ENCODE measurements at regions not wholly inside any gene's neighbourhood (a gene's known extent, or its start where the extent isn't known, plus 50 kb on each side); places are given as distances from the start of the nearest gene placed in this dataset.

GRCh38 chr14:89646971-89647370 is 229.9 kb upstream of the FOXN3 start (continued):
- TF ChIP-seq MEF2A (IDR thresholded peaks at IDR 0.05; ENCODE audit: control insufficient read depth, low read depth, low read length) (no peak), CCNT2 (IDR thresholded peaks at IDR 0.05; ENCODE audit: borderline replicate concordance, extremely low read depth, insufficient read length, low read depth, low read length) (no peak), ZNF79 (CRISPR knock-in tag; IDR thresholded peaks at IDR 0.05; ENCODE audit: low read depth) (no peak), TFAM (CRISPR knock-in tag; conservative IDR thresholded peaks at IDR 0.05) (no peak), ZNF76 (CRISPR knock-in tag; IDR thresholded peaks at IDR 0.05; ENCODE audit: borderline replicate concordance) (no peak)

GRCh38 chr14:89644641-89645040 is 227.6 kb upstream of the FOXN3 start:
- ChIA-PET CTCF (ENCODE audit: low intra/inter-chr PET ratio) (no interaction called here), POLR2A (no interaction called here)
- H3K79me2 ChIP-seq (ENCODE audit: control insufficient read depth, insufficient read depth, low read length) = no peaks in the 10 kb centered on the region
- H3K27me3 ChIP-seq (ENCODE audit: control insufficient read depth in 2 of 2, insufficient read depth in 2 of 2, low read length in 2 of 2) = no peaks in the 10 kb centered on the region
- WGBS (ENCODE audit: insufficient coverage, low coverage, missing lambda C conversion rate) = 0% methylated on average over 4 of the region's 4 CpGs
- ATAC-seq = no peak
- H3K4me3 ChIP-seq = no peak overlapping the region
- no peak overlapping the region for H2AFZ ChIP-seq (ENCODE audit: low read depth, low read length)
- DNase-seq (ENCODE audit: extremely low read depth in 1 of 4, low spot score in 3 of 4) = no peak
- no peak overlapping the region for H3K27ac ChIP-seq (ENCODE audit: extremely low read depth, low read depth, low read length)
- H3K9ac ChIP-seq (ENCODE audit: insufficient read depth in 1 of 2, low read depth in 2 of 2, low read length in 2 of 2) = no peak overlapping the region
- in situ Hi-C loops (cut with MboI) = no loop called here
- H3K9me3 ChIP-seq (replicated peaks; ENCODE audit: control insufficient read depth, insufficient read depth, low read depth, low read length) = no peaks in the 10 kb centered on the region
- no peaks in the 10 kb centered on the region for H3K36me3 ChIP-seq (ENCODE audit: control insufficient read depth, insufficient read depth, low read length)
- no peak for FAIRE-seq
- intact Hi-C loops (cut with micrococcal nuclease) = no loop called here
- H3K4me2 ChIP-seq (ENCODE audit: insufficient read depth, low read length) = no peak overlapping the region
- no peaks in the 10 kb centered on the region for H3K9me1 ChIP-seq (ENCODE audit: control insufficient read depth, insufficient read depth, low read length)
- TF ChIP-seq HNRNPL (IDR thresholded peaks at IDR 0.05; ENCODE audit: low read depth, low read length) = no peak
- no peak for TF ChIP-seq ZFPM2 (CRISPR knock-in tag; IDR thresholded peaks at IDR 0.05)
- no TSS peak for BruUV-seq (replicated peaks)
- H3K4me1 ChIP-seq (replicated peaks in 1 of 2; ENCODE audit: control insufficient read depth in 2 of 2, insufficient read depth in 2 of 2, low read length in 2 of 2) = no peaks in the 10 kb centered on the region
- no peaks in the 10 kb centered on the region for H4K20me1 ChIP-seq (replicated peaks; ENCODE audit: control insufficient read depth, insufficient read depth, low read length)
